ENCODE measurements at regions not wholly inside any gene's neighbourhood (a gene's known extent, or its start where the extent isn't known, plus 50 kb on each side); places are given as distances from the start of the nearest gene placed in this dataset.
"Not testable (repeated sequence)": the region's sequence is repeated elsewhere in the genome, so short reads cannot be mapped to it uniquely, and the experiment has no call there.

DNA sequence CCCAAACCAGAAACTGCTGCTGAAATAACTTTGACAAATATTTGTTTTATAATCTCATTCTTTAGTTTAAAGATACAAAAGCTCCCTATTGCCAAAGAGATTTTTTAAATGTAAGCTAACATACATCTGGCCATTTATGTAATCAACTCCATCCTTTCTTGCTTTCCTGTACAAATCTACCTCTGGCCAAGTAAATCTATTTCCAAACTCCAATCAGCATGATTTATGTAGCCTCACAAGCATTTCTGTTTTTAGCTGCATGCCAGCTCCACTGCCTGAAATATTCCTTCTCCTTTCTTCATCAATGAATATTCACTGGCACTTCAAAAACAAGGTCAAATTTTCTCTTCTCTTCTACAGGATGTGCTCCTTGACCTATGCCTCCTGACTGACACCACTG, 80.0 kb downstream of the SHOX2 start:
- TF ChIP-seq, protein P1, sequence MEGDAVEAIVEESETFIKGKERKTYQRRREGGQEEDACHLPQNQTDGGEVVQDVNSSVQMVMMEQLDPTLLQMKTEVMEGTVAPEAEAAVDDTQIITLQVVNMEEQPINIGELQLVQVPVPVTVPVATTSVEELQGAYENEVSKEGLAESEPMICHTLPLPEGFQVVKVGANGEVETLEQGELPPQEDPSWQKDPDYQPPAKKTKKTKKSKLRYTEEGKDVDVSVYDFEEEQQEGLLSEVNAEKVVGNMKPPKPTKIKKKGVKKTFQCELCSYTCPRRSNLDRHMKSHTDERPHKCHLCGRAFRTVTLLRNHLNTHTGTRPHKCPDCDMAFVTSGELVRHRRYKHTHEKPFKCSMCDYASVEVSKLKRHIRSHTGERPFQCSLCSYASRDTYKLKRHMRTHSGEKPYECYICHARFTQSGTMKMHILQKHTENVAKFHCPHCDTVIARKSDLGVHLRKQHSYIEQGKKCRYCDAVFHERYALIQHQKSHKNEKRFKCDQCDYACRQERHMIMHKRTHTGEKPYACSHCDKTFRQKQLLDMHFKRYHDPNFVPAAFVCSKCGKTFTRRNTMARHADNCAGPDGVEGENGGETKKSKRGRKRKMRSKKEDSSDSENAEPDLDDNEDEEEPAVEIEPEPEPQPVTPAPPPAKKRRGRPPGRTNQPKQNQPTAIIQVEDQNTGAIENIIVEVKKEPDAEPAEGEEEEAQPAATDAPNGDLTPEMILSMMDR (IDR thresholded peaks at IDR 0.05; ENCODE audit: low read length, missing control alignments) = no peak
- DNase-seq (ENCODE audit: low read depth) = no peak
- H3K4me3 ChIP-seq (replicated peaks; ENCODE audit: low read depth, low read length) = no peak overlapping the region

DNA sequence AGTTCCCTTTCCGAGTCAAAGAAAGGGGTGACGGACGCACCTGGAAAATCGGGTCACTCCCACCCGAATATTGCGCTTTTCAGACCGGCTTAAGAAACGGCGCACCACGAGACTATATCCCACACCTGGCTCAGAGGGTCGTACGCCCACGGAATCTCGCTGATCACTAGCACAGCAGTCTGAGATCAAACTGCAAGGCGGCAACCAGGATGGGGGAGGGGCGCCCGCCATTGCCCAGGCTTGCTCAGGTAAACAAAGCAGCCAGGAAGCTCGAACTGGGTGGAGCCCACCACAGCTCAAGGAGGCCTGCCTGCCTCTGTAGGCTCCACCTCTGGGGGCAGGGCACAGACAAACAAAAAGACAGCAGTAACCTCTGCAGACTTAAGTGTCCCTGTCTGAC, 86.3 kb downstream of the SHOX2 start:
- not testable (repeated sequence) for H3K4me3 ChIP-seq (replicated peaks; ENCODE audit: low read depth, low read length); DNase-seq (ENCODE audit: low read depth)

DNA sequence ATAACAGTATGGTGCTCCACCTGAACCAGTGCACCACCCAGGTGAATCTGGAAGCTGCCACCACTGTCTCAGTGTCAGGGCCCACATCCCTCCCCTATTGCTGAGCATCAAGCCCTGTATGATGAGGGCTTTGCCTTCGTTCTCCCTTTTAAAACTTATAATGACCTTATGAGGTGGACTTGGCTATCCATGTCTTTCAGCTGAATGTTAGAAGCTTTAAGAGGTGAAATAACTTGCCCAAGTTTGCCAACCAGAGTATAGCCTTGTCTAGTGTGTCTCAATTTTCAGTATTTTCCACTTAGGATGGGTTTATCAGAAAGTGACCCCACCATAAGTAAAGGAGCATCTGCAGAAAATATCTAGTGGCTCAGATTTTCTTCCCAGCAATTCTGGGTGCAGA, 87.8 kb downstream of the SHOX2 start:
- TF ChIP-seq, protein P1 (IDR thresholded peaks at IDR 0.05; ENCODE audit: low read length, missing control alignments) = no peak
- H3K4me3 ChIP-seq (replicated peaks; ENCODE audit: low read depth, low read length) = no peak overlapping the region
- DNase-seq (ENCODE audit: low read depth) = no peak

DNA sequence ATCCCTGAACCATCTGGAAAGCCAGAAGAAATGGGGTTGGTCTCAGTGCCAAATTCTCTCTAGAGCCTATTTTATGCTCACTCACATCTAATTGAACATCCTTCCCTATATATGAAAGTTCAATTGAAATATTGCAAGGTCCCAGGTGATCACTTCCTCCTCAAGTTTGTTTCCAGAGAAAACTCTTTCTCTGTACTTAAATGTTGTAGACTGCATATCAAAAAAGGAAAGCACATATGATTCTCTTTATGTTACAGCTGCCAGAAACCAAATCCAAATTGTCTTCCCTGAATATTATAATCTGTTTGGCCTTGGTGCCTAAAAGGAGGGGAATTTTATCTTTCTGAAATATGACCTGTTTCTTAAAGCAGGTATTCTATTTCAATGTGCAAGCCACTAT, 93.3 kb downstream of the SHOX2 start:
- TF ChIP-seq, protein P1 (IDR thresholded peaks at IDR 0.05; ENCODE audit: low read length, missing control alignments) = no peak
- DNase-seq (ENCODE audit: low read depth) = no peak
- H3K4me3 ChIP-seq (replicated peaks; ENCODE audit: low read depth, low read length) = no peak overlapping the region

DNA sequence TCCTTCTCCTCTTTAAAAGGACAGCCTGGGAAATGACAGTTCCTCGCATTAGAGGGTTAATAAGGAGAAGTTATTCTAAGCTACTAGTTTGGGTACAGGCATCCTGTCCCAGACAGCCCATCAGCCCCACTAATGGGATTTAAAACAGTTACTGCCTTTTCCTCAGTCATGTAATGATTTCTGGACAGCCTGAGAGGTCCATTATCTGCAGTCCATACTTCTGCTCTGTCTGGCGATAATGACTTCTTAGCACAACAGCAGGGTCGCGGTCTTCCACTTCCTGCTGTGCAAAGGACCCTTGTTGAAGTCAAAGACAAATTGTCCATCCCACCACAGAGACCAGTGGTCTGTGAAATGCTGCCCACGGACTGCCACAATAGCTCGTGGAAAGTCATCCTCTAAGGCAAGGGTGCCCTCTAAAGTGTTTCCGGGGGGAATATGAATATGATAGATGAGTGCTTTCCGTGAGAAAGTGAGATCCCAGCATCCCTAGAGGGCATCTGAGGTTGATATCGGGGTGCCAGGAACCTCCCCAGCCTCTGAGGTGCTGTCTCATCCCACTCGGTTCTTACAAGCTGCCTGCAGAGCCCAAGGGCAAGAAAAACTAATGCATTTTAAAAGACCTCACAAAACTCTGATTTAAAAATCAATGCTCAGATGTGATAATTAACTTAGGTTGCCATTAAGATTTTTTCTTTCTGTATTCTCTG, 100.7 kb downstream of the SHOX2 start:
- TF ChIP-seq, protein P1 (IDR thresholded peaks at IDR 0.05; ENCODE audit: low read length, missing control alignments) = no peak
- H3K4me3 ChIP-seq (replicated peaks; ENCODE audit: low read depth, low read length) = no peak overlapping the region
- no peak for DNase-seq (ENCODE audit: low read depth)

DNA sequence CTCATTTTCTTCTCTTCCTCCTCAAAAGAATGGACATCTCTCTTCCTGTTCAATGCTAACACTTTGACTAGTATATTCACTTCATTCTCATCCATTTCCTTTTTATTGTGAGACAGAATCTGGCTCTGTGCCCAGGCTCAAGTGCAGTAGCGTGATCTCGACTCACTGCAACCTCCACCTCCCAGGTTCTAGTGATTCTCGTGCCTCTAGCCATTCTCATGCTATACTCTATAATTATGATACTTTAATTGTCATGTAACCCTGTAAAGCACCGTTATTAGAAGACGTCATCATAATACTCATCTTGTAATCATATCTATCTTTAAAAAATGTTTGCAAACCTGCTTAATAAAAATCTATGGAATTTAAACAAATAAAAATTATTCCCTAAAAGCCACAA, 107.0 kb downstream of the SHOX2 start:
- peak; percentile 3 for DNase-seq (ENCODE audit: low read depth)
- TF ChIP-seq, protein P1 (IDR thresholded peaks at IDR 0.05; ENCODE audit: low read length, missing control alignments) = no peak
- no peak overlapping the region for H3K4me3 ChIP-seq (replicated peaks; ENCODE audit: low read depth, low read length)

DNA sequence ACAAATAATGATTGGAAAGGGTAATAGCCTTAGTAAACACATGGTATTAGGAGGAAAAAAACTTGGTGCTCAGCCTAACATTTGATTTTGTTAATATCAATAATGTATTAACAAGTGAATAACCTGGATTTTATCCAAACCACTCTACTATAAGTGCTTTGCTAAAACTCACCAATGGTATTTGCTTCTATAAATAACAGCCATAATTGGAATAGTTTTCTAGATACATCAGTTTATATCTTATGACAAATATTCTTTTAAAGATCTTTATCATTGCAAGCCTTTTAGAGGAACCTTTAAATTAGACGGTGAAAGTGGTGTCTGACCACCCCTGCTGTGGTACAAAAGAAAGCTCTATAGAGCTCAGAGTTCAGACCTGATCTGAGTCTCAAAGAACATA, 123.9 kb downstream of the SHOX2 start:
- TF ChIP-seq, protein P1 (IDR thresholded peaks at IDR 0.05; ENCODE audit: low read length, missing control alignments) = no peak
- H3K4me3 ChIP-seq (replicated peaks; ENCODE audit: low read depth, low read length) = no peak overlapping the region
- no peak for DNase-seq (ENCODE audit: low read depth)
